Heart right ventricle (tissue), 16 donors: ENCODE measurements at regions not wholly inside any gene's neighbourhood (a gene's known extent, or its start where the extent isn't known, plus 50 kb on each side); places are given as distances from the start of the nearest gene placed in this dataset.
A peak's percentile ranks its signal among the peaks of the same experiment; 100 is the strongest.

Source experiments
- ATAC-seq, 8 donors: fragments of 200-7000 bp; cut with Tn5 transposase; one replicate each; pipeline ENCODE4 v1.9.1; 2020; ENCODE audit warnings: mild to moderate bottlenecking in 8 of 8, moderate library complexity in 8 of 8, moderate number of reproducible peaks in 1 of 8
- DNase-seq, 2 donors: peaks; one replicate each; pipeline ENCODE4 v3.0.0-alpha.2; 2020
- H3K27ac ChIP-seq, 10 donors: fragments of 200-600 bp; sonication (generic) in 2 of 10; one replicate each; pipeline versions ENCODE4 v1.5.0 to v1.8.0; 2020 to 2022; ENCODE audit warnings: mild to moderate bottlenecking in 3 of 10
- H3K27me3 ChIP-seq, 7 donors: fragments of 200-600 bp; one replicate each; pipeline ENCODE4 v1.8.0; 2021 to 2022; ENCODE audit warnings: mild to moderate bottlenecking in 2 of 7
- H3K36me3 ChIP-seq, 9 donors: fragments of 200-600 bp; sonication (generic) in 1 of 9; one replicate each; pipeline versions ENCODE4 v1.5.0 to v1.8.0; 2020 to 2022; ENCODE audit warnings: mild to moderate bottlenecking in 2 of 9
- H3K4me1 ChIP-seq, 9 donors: fragments of 200-600 bp; sonication (generic) in 1 of 9; one replicate each; pipeline versions ENCODE4 v1.5.0 to v1.8.0; 2020 to 2022; ENCODE audit warnings: mild to moderate bottlenecking in 4 of 9
- H3K4me3 ChIP-seq, 10 donors: fragments of 200-600 bp; sonication (generic) in 2 of 10; one replicate each; pipeline versions ENCODE4 v1.5.0 to v1.8.0; 2020 to 2022; ENCODE audit warnings: mild to moderate bottlenecking in 7 of 10, moderate library complexity in 2 of 10
- H3K9me3 ChIP-seq, 11 donors: fragments of 200-600 bp in 10 of 11; sonication (generic) in 2 of 11; one replicate each; pipeline versions ENCODE4 v1.5.0 to v1.8.0; 2013 to 2022; ENCODE audit warnings: mild to moderate bottlenecking in 2 of 11, control low read depth in 1 of 11, moderate library complexity in 1 of 11
- CTCF ChIP-seq, 9 donors: fragments of 200-600 bp; sonication (generic) in 2 of 9; IDR thresholded peaks; one replicate each; pipeline versions ENCODE4 v1.5.0 to v1.8.0; 2021 to 2022; ENCODE audit warnings: antibody characterized with exemption in 9 of 9, mild to moderate bottlenecking in 5 of 9, moderate library complexity in 1 of 9
- WGBS, 2 donors: extraction: QIAGEN DNeasy Blood & Tissue Kit; methylation state at CpG; one replicate each; pipeline ENCODE4 v1.1.7; 2013; ENCODE audit warnings: inconsistent platforms in 1 of 2; 5-methylcytosine and 5-hydroxymethylcytosine counted together
- intact Hi-C, 10 donors: fragments of 100-400 bp; cut with DNase I; formaldehyde crosslinking; loops; one replicate each; pipeline versions ENCODE4 v1.11.1 to v1.14.2; 2022
- donor health status: Arrhythmogenic right ventricular cardiomyopathy.
- donor health status: ischemic (EF 13 %, LVEDD 7.1; RV severe dilation, severe dysfunction).
- donor health status: healthy with polysubstance abuse.
- donor health status: DM: no; HTN: yes; CAD: no.
- donor health status: DM: no; HTN: no; CAD: no.
- donor health status: ischemic (EF 25% LVEDD 6.9; RV normal size, moderate dysfunction).
- donor health status: ischemic (EF 25% LVEDD 5.7; RV mildly dilated, moderate dysfunction).
- donor health status: healthy.
- donor health status: DM: yes; HTN: yes; CAD: no.
- donor health status: Ischemic cardiomyopathy.
- donor health status: ischemic (EF 35%, LVEDD 5.7; RV mildly dilated, moderate dysfunction).
- donor health status: nonischemic (EF 11% LVEDD 7.7; RV severe dilation, severe dysfunction).
- donor health status: DM: yes; HTN: yes; CAD: no.
- donor health status: PGD.
- donor health status: ischemic (EF 29% LVEDD 5.4; RV normal size, mild dysfunction).
- donor health status: nonischemic (EF 23%, LVEDD 6.1; RV moderate dilation, normal function).

- ATAC-seq (no peak), DNase-seq (no peak)
- no peaks in the 10 kb centered on the region for H3K36me3 ChIP-seq
- peaks cover 0 to 32% (median 11%) of the 10 kb centered on the region in 11 donors for H3K9me3 ChIP-seq
- H3K27me3 ChIP-seq = no peaks in the 10 kb centered on the region
- H3K4me3 ChIP-seq = no peak overlapping the region
- WGBS, 2 donors = 79 to 89% methylated on average over 1 of the region's 1 CpG
- peaks cover 0 to 60% (median 30%) of the 10 kb centered on the region in 9 donors for H3K4me1 ChIP-seq
- intact Hi-C loops = loop anchor here in 2 of 10 donors (2.0 to 5.0 kb wide), 2 partner anchors 52 to 54 kb away; no protein-coding TSS in a partner anchor
- no peak for TF ChIP-seq CTCF (IDR thresholded peaks at IDR 0.05)
- peak overlapping the region; percentile 57 to 96 (median 82) for H3K27ac ChIP-seq
These were observed 92.1 kb upstream of the FHL2 start for GRCh38 chr2:105490956-105491355.

GRCh38 chr2:105490204-105490603 is 91.4 kb upstream of the FHL2 start:
- TF ChIP-seq CTCF (IDR thresholded peaks at IDR 0.05) = no peak
- ATAC-seq (peak in 5 of 8 donors; percentile 6 to 62 (median 37)), DNase-seq (peak in 1 of 2 donors; percentile 36)
- Histone ChIP-seq H3K9me3 (peaks cover 0 to 32% (median 11%) of the 10 kb centered on the region in 11 donors), H3K27ac (peak overlapping the region; percentile 61 to 96 (median 87)), H3K4me3 (no peak overlapping the region), H3K27me3 (no peaks in the 10 kb centered on the region), H3K4me1 (peaks cover 0 to 52% (median 30%) of the 10 kb centered on the region in 9 donors), H3K36me3 (no peaks in the 10 kb centered on the region)
- WGBS, 2 donors = 29 to 33% methylated on average over 4 of the region's 4 CpGs
- intact Hi-C loops = loop anchor here in 2 of 10 donors (2.0 to 5.0 kb wide), 2 partner anchors 51 to 53 kb away; no protein-coding TSS in a partner anchor

- peaks cover 0 to 43% (median 24%) of the 10 kb centered on the region in 9 donors for H3K4me1 ChIP-seq
- H3K27ac ChIP-seq = peak overlapping the region; percentile 38 to 96 (median 87)
- H3K9me3 ChIP-seq = peaks cover 0 to 32% (median 11%) of the 10 kb centered on the region in 11 donors
- no peak for TF ChIP-seq CTCF (IDR thresholded peaks at IDR 0.05)
- H3K4me3 ChIP-seq = no peak overlapping the region
- no peak for DNase-seq
- intact Hi-C loops = loop anchor here in 6 of 10 donors (2.0 to 5.0 kb wide), 5 partner anchors 27 to 59 kb away; no protein-coding TSS in a partner anchor
- ATAC-seq = peak in 4 of 8 donors; percentile 8 to 36 (median 23)
- H3K36me3 ChIP-seq = no peaks in the 10 kb centered on the region
- no peaks in the 10 kb centered on the region for H3K27me3 ChIP-seq
- WGBS, 2 donors = 41 to 62% methylated on average over 3 of the region's 3 CpGs
These were observed 90.5 kb upstream of the FHL2 start for GRCh38 chr2:105489168-105489878.

GRCh38 chr2:105488285-105488684 is 89.4 kb upstream of the FHL2 start:
- ATAC-seq (peak; percentile 77 to 92 (median 90)), DNase-seq (peak; percentile 57 to 77)
- H3K27me3 ChIP-seq = no peaks in the 10 kb centered on the region
- peaks cover 0 to 42% (median 24%) of the 10 kb centered on the region in 9 donors for H3K4me1 ChIP-seq
- intact Hi-C loops = loop anchor here in 6 of 10 donors (2.0 to 5.0 kb wide), 5 partner anchors 29 to 57 kb away; no protein-coding TSS in a partner anchor
- H3K9me3 ChIP-seq = peaks cover 0 to 25% (median 11%) of the 10 kb centered on the region in 11 donors
- no peaks in the 10 kb centered on the region for H3K36me3 ChIP-seq
- H3K27ac ChIP-seq = peak overlapping the region; percentile 76 to 96 (median 87)
- no peak overlapping the region for H3K4me3 ChIP-seq
- TF ChIP-seq CTCF (IDR thresholded peaks at IDR 0.05) = no peak
- WGBS, 2 donors = 35 to 49% methylated on average over 8 of the region's 8 CpGs
